Choroid plexus epithelial cell (primary cell): ENCODE measurements at regions not wholly inside any gene's neighbourhood (a gene's known extent, or its start where the extent isn't known, plus 50 kb on each side); places are given as distances from the start of the nearest gene placed in this dataset.

Experiments
- DNase-seq: peaks from one replicate; pipeline ENCODE4 v3.0.0-alpha.2; 2010; ENCODE audit warnings: low read depth
- H3K4me3 ChIP-seq: 2 replicates; pipeline ENCODE4 v1.5.1; 2011; ENCODE audit warnings: low read depth, mild to moderate bottlenecking, control low read depth, low read length, moderate library complexity
- CTCF ChIP-seq: conservative IDR thresholded peaks from 2 replicates; pipeline ENCODE4 v1.5.1; 2011; ENCODE audit warnings: low read depth, mild to moderate bottlenecking, control low read depth, inconsistent platforms, low read length, moderate library complexity

- H3K4me3 ChIP-seq, result no peak overlapping the region
- TF ChIP-seq CTCF, result no peak
- no peak for DNase-seq
Observed at GRCh38 chr5:62046191-62046590, 259.8 kb upstream of the KIF2A start.

GRCh38 chr5:62051747-62052146 lies 254.3 kb upstream of the KIF2A start:
- no peak for DNase-seq
- H3K4me3 ChIP-seq, result no peak overlapping the region
- TF ChIP-seq CTCF, result no peak

- H3K4me3 ChIP-seq, result no peak overlapping the region
- no peak for TF ChIP-seq CTCF
- DNase-seq, result no peak
Observed at GRCh38 chr5:62059960-62060359, 246.0 kb upstream of the KIF2A start.

- no peak overlapping the region for H3K4me3 ChIP-seq
- TF ChIP-seq CTCF, result no peak
- DNase-seq, result no peak
Observed at GRCh38 chr5:62065050-62065449, 241.0 kb upstream of the KIF2A start.

GRCh38 chr5:62066761-62067277 lies 239.2 kb upstream of the KIF2A start:
- H3K4me3 ChIP-seq, result no peak overlapping the region
- no peak for TF ChIP-seq CTCF
- DNase-seq, result no peak

- DNase-seq, result no peak
- no peak for TF ChIP-seq CTCF
- no peak overlapping the region for H3K4me3 ChIP-seq
Observed at GRCh38 chr5:62068554-62068953, 237.5 kb upstream of the KIF2A start.

GRCh38 chr5:62077387-62077786 lies 228.6 kb upstream of the KIF2A start:
- DNase-seq, result no peak

More at GRCh38 chr5:62077387-62077786, 228.6 kb upstream of the KIF2A start:
- no peak overlapping the region for H3K4me3 ChIP-seq
- TF ChIP-seq CTCF, result no peak
